Fibroblast of pulmonary artery (primary cell): ENCODE measurements at regions not wholly inside any gene's neighbourhood (a gene's known extent, or its start where the extent isn't known, plus 50 kb on each side); places are given as distances from the start of the nearest gene placed in this dataset.

Source experiments
- DNase-seq: peaks from one replicate; pipeline ENCODE4 v3.0.0-alpha.2; 2010; ENCODE audit warnings: low read depth
- H3K4me3 ChIP-seq: replicated peaks from 2 replicates; pipeline ENCODE4 v1.5.1; 2011; ENCODE audit warnings: low read depth, mild to moderate bottlenecking, control low read depth, low read length, moderate library complexity
- CTCF ChIP-seq: IDR thresholded peaks from 2 replicates; pipeline ENCODE4 v1.5.1; 2011; ENCODE audit warnings: mild to moderate bottlenecking, control low read depth, low read length, inconsistent platforms; ENCODE audit errors: missing control alignments

- TF ChIP-seq CTCF: no peak
- H3K4me3 ChIP-seq: no peak overlapping the region
- DNase-seq: no peak
These were observed 284.1 kb upstream of the TNRC6C start for GRCh38 chr17:77674358-77674757.

GRCh38 chr17:77675411-77675810 lies 283.1 kb upstream of the TNRC6C start:
- no peak for DNase-seq
- no peak overlapping the region for H3K4me3 ChIP-seq
- TF ChIP-seq CTCF: no peak

GRCh38 chr17:77675816-77676215 lies 282.7 kb upstream of the TNRC6C start:
- H3K4me3 ChIP-seq: no peak overlapping the region
- DNase-seq: no peak
- TF ChIP-seq CTCF: no peak

- DNase-seq: no peak
- TF ChIP-seq CTCF: no peak
- H3K4me3 ChIP-seq: no peak overlapping the region
These were observed 282.3 kb upstream of the TNRC6C start for GRCh38 chr17:77676237-77676661.

GRCh38 chr17:77677211-77677610 lies 281.3 kb upstream of the TNRC6C start:
- no peak for DNase-seq

GRCh38 chr17:77677630-77678029 lies 280.9 kb upstream of the TNRC6C start:
- H3K4me3 ChIP-seq: no peak overlapping the region
- no peak for DNase-seq
- TF ChIP-seq CTCF: no peak

More at GRCh38 chr17:77677211-77677610, 281.3 kb upstream of the TNRC6C start:
- H3K4me3 ChIP-seq: no peak overlapping the region
- no peak for TF ChIP-seq CTCF

GRCh38 chr17:77679589-77679988 lies 278.9 kb upstream of the TNRC6C start:
- no peak for DNase-seq
- no peak overlapping the region for H3K4me3 ChIP-seq
- TF ChIP-seq CTCF: no peak
